Urothelium cell line (cell line): ENCODE measurements at regions not wholly inside any gene's neighbourhood (a gene's known extent, or its start where the extent isn't known, plus 50 kb on each side); places are given as distances from the start of the nearest gene placed in this dataset.
A peak's percentile ranks its signal among the peaks of the same experiment; 100 is the strongest.

ENCODE experiments used
- DNase-seq: peaks from one replicate; pipeline ENCODE4 v3.0.0; 2011; ENCODE audit warnings: low spot score, mixed read lengths
- FAIRE-seq: peaks from 2 replicates; lab custom pipeline; 2011; peaks lifted over from hg19 to GRCh38; lab: Jason Lieb, UNC

- FAIRE-seq = no peak
- DNase-seq = peak; percentile 5
These were observed 57.3 kb upstream of the TCEAL2 start for GRCh38 chrX:102067966-102068723.

DNA sequence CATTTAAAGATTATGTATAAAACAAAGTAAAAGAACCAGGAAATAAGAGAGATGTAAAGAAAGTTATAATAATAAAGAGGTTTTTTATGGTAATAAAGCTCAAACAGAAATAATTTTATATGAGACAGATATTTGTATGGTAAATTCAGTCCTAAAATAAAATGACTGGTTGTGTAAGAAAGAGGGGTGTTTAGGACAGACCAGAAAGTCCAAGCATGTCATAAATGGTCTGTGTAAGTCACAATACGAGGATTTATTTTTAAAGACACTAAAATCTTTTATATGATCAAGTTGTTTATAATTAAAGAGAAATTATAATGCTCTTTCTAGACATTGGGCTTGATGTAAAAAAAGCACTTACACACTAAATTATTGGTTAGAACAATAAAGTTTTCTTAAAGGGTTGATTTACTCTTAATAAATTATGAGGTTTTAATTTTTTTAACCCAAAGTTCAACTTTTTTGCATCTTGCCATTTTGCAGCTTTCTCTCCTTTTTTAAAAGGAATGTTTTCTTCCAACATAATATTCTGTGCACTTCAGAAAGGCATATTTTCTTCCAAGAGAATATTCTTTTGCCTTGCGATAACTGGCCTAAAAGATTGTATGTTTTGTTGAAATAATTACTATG lies 61.9 kb upstream of the TCEAL2 start:
- DNase-seq (no peak), FAIRE-seq (no peak)

- no peak for FAIRE-seq
- no peak for DNase-seq
These were observed 81.0 kb upstream of the TCEAL2 start for GRCh38 chrX:102044496-102044895.

GRCh38 chrX:102043380-102043779 lies 82.1 kb upstream of the TCEAL2 start:
- FAIRE-seq = no peak
- DNase-seq = no peak

GRCh38 chrX:102042372-102043325 lies 82.8 kb upstream of the TCEAL2 start:
- no peak for FAIRE-seq
- no peak for DNase-seq

GRCh38 chrX:102029026-102029425 lies 96.5 kb upstream of the TCEAL2 start:
- FAIRE-seq (no peak), DNase-seq (no peak)

- FAIRE-seq = no peak
These were observed 86.4 kb upstream of the ZMAT1 start for GRCh38 chrX:102018208-102018607.

DNA sequence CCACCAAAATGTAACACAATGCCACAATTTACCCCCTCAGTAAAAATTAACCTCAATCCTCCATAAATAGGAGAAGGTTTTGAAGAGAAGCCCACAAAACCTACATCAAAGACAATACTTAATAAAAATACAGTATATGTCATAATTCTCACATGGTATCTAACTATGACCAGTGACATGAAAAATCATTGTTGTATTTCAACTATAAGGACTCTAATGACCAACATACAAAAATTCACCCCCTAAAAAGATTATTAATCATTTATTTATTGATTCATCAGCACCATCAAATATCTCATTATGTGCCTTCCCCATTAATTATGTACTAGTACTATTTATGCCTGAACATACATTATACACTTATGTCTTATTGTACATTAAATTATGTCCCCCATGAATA lies 77.1 kb upstream of the ZMAT1 start:
- no peak for DNase-seq
- no peak for FAIRE-seq

More at GRCh38 chrX:102018208-102018607, 86.4 kb upstream of the ZMAT1 start:
- DNase-seq = no peak

GRCh38 chrX:101999644-102000539 lies 68.1 kb upstream of the ZMAT1 start:
- no peak for FAIRE-seq
- no peak for DNase-seq

DNA sequence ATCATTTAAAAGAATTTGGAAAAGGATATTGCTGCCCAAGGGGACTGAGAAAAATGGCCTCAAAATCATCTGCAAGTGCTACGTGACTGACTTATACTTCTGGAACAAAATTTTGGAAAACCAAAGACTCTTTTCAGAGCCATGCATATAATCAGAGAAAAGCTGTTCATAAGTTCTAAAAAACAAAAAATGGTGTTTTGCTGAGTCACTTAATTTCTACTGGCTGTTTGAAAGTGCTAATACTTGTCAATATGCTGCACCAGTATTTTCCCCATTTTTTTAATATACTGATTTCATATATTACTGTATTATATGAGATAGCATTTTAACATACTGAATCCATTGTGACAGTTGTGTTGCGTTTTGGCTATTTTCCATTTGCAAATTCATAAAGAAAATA lies 61.5 kb upstream of the ZMAT1 start:
- DNase-seq = no peak
- FAIRE-seq = no peak

DNA sequence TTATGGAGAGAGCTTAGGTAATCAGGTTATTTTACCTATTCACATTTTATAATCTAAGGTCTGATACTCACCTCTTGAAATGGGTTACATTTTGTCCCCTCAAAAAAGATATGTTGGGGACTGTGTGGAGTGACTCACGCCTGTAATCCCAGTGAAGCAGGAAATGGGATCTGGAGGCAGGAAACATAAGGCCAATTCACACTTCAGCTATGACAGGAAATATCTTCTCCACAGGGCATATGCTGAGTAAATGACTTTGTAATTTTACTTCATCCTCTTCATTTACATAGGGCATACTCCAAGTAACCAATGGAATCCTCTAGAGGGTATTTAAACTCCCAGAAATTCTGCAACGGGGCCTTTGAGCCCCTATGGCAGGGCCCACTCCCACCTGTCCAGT lies 54.8 kb upstream of the ZMAT1 start:
- no peak for FAIRE-seq

More for the DNA sequence above, 54.8 kb upstream of the ZMAT1 start:
- no peak for DNase-seq
